HL-60 (cell line): ENCODE measurements at regions not wholly inside any gene's neighbourhood (a gene's known extent, or its start where the extent isn't known, plus 50 kb on each side); places are given as distances from the start of the nearest gene placed in this dataset.

Experiments used
- CTCF ChIP-seq: IDR thresholded peaks from one replicate; pipeline ENCODE4 v1.5.1; 2011; ENCODE audit warnings: low read length, control low read depth, inconsistent platforms; ENCODE audit not compliant: insufficient read depth
- POLR2AphosphoS5 ChIP-seq: IDR thresholded peaks from 2 replicates; pipeline ENCODE4 v1.6.1; 2012; ENCODE audit warnings: low read depth

GRCh38 chr11:92810423-92811064 lies 158.9 kb upstream of the MTNR1B start:
- no peak for TF ChIP-seq CTCF
- TF ChIP-seq POLR2AphosphoS5, result no peak
